Activated CD4-positive, alpha-beta T cell treated with anti-CD3 and anti-CD28 coated beads for 36 hours (primary cell): ENCODE measurements at regions not wholly inside any gene's neighbourhood (a gene's known extent, or its start where the extent isn't known, plus 50 kb on each side); places are given as distances from the start of the nearest gene placed in this dataset.
"Not testable (repeated sequence)": the region's sequence is repeated elsewhere in the genome, so short reads cannot be mapped to it uniquely, and the experiment has no call there.

Source experiments
- ATAC-seq: fragments of 200-7000 bp; cut with Tn5 transposase; one replicate; pipeline ENCODE4 v1.10.0; 2021; ENCODE audit warnings: mild to moderate bottlenecking, moderate library complexity
- CTCF ChIA-PET: fragments of 350-600 bp; sonication (Branson Sonifier 250); formaldehyde crosslinking; loops from one replicate; lab custom pipeline; 2021; ENCODE audit warnings: antibody characterized with exemption; lab: Charles Lee
- POLR2A ChIA-PET: fragments of 350-600 bp; sonication (Branson Sonifier 250); formaldehyde crosslinking; loops from one replicate; lab custom pipeline; 2021; ENCODE audit warnings: antibody characterized with exemption, inconsistent platforms; lab: Charles Lee
- DNase-seq: peaks from one replicate; pipeline ENCODE4 v3.0.0-alpha.2; 2020
- H3K27ac Mint-ChIP-seq: one replicate; pipeline ENCODE4 v1.8.0; 2021; ENCODE audit warnings: mixed read lengths
- H3K27me3 Mint-ChIP-seq: one replicate; pipeline ENCODE4 v1.8.0; 2021; ENCODE audit warnings: mixed read lengths
- H3K36me3 Mint-ChIP-seq: one replicate; pipeline ENCODE4 v1.8.0; 2021; ENCODE audit warnings: low read depth, mixed read lengths
- H3K4me1 Mint-ChIP-seq: one replicate; pipeline ENCODE4 v1.8.0; 2021; ENCODE audit warnings: mixed read lengths
- H3K4me3 Mint-ChIP-seq: one replicate; pipeline ENCODE4 v1.8.0; 2021; ENCODE audit warnings: mild to moderate bottlenecking, moderate library complexity, mixed read lengths
- H3K9me3 Mint-ChIP-seq: one replicate; pipeline ENCODE4 v1.8.0; 2021; ENCODE audit warnings: low read depth, mixed read lengths
- intact Hi-C, 2 experiments: fragments of 100-400 bp; cut with DNase I in 1 of 2; cut with micrococcal nuclease in 1 of 2; formaldehyde crosslinking; loops; one replicate each; pipeline versions ENCODE4 v1.14.2 to v1.15.1; 2022 to 2024; cut with DNase I, micrococcal nuclease

DNA sequence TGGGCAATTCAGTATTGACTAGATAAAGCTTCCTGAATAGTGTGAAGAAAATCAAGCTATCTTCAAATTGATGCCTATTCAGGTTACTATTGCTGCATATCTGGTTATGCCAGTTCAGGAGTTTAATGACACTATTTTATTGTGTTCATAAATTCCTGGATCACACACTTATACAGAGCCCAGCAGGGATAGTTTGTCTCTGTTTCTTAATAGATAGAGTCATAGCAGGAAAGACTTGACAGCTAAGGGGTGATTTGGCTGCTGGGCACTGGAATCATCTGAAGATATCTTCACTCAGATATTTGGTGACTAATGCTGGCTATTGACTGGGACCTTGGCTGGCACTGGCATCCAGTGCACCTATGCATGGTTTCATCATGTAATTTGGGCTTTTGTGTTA, 187.8 kb downstream of the PYDC2 start:
- H3K36me3 Mint-ChIP-seq = no peaks in the 10 kb centered on the region
- intact Hi-C loops = no loop called here
- H3K4me1 Mint-ChIP-seq = no peaks in the 10 kb centered on the region
- H3K27me3 Mint-ChIP-seq = no peaks in the 10 kb centered on the region
- no peak overlapping the region for H3K27ac Mint-ChIP-seq
- no peak for DNase-seq
- H3K9me3 Mint-ChIP-seq = peaks cover 12% of the 10 kb centered on the region
- ATAC-seq = no peak
- CTCF ChIA-PET = no interaction called here
- H3K4me3 Mint-ChIP-seq = no peak overlapping the region
- POLR2A ChIA-PET = no interaction called here

GRCh38 chr3:191649626-191650025, 188.7 kb downstream of the PYDC2 start:
- POLR2A ChIA-PET = no interaction called here
- CTCF ChIA-PET = no interaction called here
- no peaks in the 10 kb centered on the region for H3K36me3 Mint-ChIP-seq

GRCh38 chr3:191658781-191659419, 197.9 kb downstream of the PYDC2 start:
- intact Hi-C loops, H3K4me3 Mint-ChIP-seq, DNase-seq: not testable (repeated sequence)

More at GRCh38 chr3:191649626-191650025, 188.7 kb downstream of the PYDC2 start:
- H3K4me3 Mint-ChIP-seq = no peak overlapping the region
- H3K9me3 Mint-ChIP-seq = peaks cover 16% of the 10 kb centered on the region
- no peak for DNase-seq
- no peaks in the 10 kb centered on the region for H3K27me3 Mint-ChIP-seq
- H3K4me1 Mint-ChIP-seq = no peaks in the 10 kb centered on the region
- no peak overlapping the region for H3K27ac Mint-ChIP-seq
- ATAC-seq = no peak
- intact Hi-C loops = no loop called here

DNA sequence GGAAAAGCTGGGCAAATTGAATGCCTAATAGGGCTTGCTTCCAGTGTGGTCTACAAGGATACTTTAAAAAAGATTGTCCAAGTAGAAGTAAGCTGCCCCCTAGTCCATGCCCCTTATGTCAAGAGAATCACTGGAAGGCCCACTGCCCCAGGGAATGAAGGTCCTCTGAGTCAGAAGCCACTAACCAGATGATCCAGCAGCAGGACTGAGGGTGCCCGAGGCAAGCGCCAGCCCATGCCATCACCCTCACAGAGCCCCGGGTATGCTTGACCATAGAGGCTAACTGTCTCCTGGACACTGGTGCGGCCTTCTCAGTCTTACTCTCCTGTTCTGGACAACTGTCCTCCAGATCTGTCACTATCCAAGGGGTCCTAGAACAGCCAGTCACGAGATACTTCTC, 201.2 kb downstream of the PYDC2 start:
- CTCF ChIA-PET, H3K27ac Mint-ChIP-seq, POLR2A ChIA-PET, H3K4me3 Mint-ChIP-seq, intact Hi-C loops, H3K9me3 Mint-ChIP-seq, H3K27me3 Mint-ChIP-seq, H3K36me3 Mint-ChIP-seq, ATAC-seq, DNase-seq, H3K4me1 Mint-ChIP-seq: not testable (repeated sequence)

More at GRCh38 chr3:191658781-191659419, 197.9 kb downstream of the PYDC2 start:
- H3K27ac Mint-ChIP-seq, H3K36me3 Mint-ChIP-seq, H3K4me1 Mint-ChIP-seq, CTCF ChIA-PET, H3K27me3 Mint-ChIP-seq, POLR2A ChIA-PET, ATAC-seq, H3K9me3 Mint-ChIP-seq: not testable (repeated sequence)

GRCh38 chr3:191680989-191681597, 220.1 kb downstream of the PYDC2 start:
- Mint-ChIP-seq H3K27ac (no peak overlapping the region), H3K9me3 (peaks cover 3% of the 10 kb centered on the region), H3K27me3 (peaks cover 2% of the 10 kb centered on the region), H3K36me3 (no peaks in the 10 kb centered on the region), H3K4me1 (no peaks in the 10 kb centered on the region), H3K4me3 (no peak overlapping the region)
- ChIA-PET POLR2A (no interaction called here), CTCF (no interaction called here)
- DNase-seq = no peak
- intact Hi-C loops = no loop called here
- no peak for ATAC-seq

GRCh38 chr3:191682961-191683360, 222.0 kb downstream of the PYDC2 start:
- Mint-ChIP-seq H3K36me3 (no peaks in the 10 kb centered on the region), H3K27me3 (peaks cover 2% of the 10 kb centered on the region), H3K4me3 (no peak overlapping the region), H3K4me1 (no peaks in the 10 kb centered on the region), H3K9me3 (no peaks in the 10 kb centered on the region), H3K27ac (no peak overlapping the region)
- ChIA-PET POLR2A (no interaction called here), CTCF (no interaction called here)
- intact Hi-C loops = no loop called here
- DNase-seq = no peak
- ATAC-seq = no peak

- H3K27ac Mint-ChIP-seq = no peak overlapping the region
- ChIA-PET CTCF (no interaction called here), POLR2A (no interaction called here)
- no peak overlapping the region for H3K4me3 Mint-ChIP-seq
- no peak for ATAC-seq
- no peaks in the 10 kb centered on the region for H3K27me3 Mint-ChIP-seq
- DNase-seq = no peak
- intact Hi-C loops = no loop called here
- H3K9me3 Mint-ChIP-seq = no peaks in the 10 kb centered on the region
- H3K36me3 Mint-ChIP-seq = no peaks in the 10 kb centered on the region
- H3K4me1 Mint-ChIP-seq = no peaks in the 10 kb centered on the region
Observed at GRCh38 chr3:191686626-191687025, 225.7 kb downstream of the PYDC2 start.

DNA sequence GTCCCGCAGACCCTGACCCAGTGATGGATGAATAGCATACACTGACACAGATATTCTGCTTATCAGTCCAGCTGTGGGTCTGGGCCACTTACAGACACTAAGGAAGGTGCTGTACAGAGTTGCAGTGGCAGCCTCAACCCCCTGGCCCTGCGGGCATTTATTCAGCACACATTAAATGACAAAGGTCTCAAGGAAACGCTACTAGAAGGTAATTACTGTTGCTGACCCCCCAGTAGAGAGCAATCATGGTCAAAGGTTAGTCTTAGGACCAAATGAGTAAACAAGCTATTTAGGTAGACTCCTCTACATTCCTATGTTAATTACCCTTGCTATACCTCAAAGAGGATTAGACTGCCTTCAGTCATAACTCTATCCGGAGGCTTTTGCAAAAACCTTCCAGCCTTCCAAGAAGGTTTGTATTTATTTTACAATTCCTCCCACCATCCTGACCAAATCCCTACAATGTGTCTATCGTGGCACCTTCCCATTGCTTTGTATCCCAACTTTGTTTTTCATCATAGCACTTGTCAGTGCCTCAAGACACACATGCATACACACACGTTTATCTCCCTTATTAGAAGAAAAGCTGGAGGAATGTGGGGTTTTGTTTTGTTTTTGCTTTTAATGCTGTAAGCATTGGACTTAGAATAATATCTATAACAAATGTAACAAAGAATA, 227.9 kb downstream of the PYDC2 start:
- no peak for DNase-seq
- H3K36me3 Mint-ChIP-seq = no peaks in the 10 kb centered on the region
- ChIA-PET POLR2A (no interaction called here), CTCF (no interaction called here)
- no peaks in the 10 kb centered on the region for H3K4me1 Mint-ChIP-seq
- H3K27ac Mint-ChIP-seq = no peak overlapping the region
- H3K4me3 Mint-ChIP-seq = no peak overlapping the region
- no peaks in the 10 kb centered on the region for H3K27me3 Mint-ChIP-seq
- H3K9me3 Mint-ChIP-seq = no peaks in the 10 kb centered on the region
- no peak for ATAC-seq
- intact Hi-C loops = no loop called here

- H3K9me3 Mint-ChIP-seq, DNase-seq, H3K4me3 Mint-ChIP-seq, POLR2A ChIA-PET, ATAC-seq, H3K4me1 Mint-ChIP-seq, H3K36me3 Mint-ChIP-seq, intact Hi-C loops, H3K27ac Mint-ChIP-seq, H3K27me3 Mint-ChIP-seq, CTCF ChIA-PET: not testable (repeated sequence)
Observed at GRCh38 chr3:191691184-191691583, 230.2 kb downstream of the PYDC2 start.

DNA sequence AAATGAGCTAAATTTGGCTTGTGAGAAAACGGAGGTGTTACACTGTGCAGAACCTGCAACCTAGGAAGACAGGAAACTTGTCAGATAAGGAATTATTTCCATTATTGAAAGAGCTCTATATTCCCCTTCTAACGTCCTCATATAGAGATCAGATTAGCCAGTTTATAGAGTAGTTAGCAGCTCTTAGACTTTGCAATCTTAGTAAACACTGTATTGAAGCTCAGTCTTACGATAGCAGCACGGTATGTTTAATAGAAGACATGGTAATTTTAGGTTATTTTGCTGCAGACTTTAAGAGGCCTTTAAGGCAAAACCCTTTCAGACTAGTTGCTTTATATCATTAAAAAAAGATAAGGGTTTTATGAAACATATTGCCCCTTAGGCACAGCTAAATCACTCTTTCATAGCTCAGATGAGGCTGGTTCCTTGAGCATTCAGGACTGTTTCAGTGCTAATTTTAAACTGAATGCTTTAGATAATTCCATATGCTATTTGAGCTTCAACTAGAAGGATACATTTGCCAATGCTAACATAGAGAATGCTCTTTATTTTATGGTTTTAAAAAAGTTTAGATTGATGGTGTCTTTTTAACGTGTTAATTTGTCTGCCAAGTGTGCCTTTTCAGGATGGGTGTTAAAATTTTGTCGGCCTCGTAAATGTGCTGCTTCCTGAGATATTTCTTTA, 234.3 kb downstream of the PYDC2 start:
- Mint-ChIP-seq H3K27me3 (no peaks in the 10 kb centered on the region), H3K4me1 (no peaks in the 10 kb centered on the region), H3K36me3 (no peaks in the 10 kb centered on the region), H3K9me3 (peaks cover 2% of the 10 kb centered on the region), H3K27ac (no peak overlapping the region), H3K4me3 (no peak overlapping the region)
- POLR2A ChIA-PET = no interaction called here
- ATAC-seq (no peak), DNase-seq (no peak)
- intact Hi-C loops = no loop called here
- CTCF ChIA-PET = interaction anchor here (0.6 kb wide), 1 partner anchor 44 kb away, joined by 3 read pairs; no protein-coding TSS in a partner anchor

GRCh38 chr3:191695815-191696153, 234.8 kb downstream of the PYDC2 start:
- peaks cover 5% of the 10 kb centered on the region for H3K9me3 Mint-ChIP-seq
- no peak for ATAC-seq
- no peaks in the 10 kb centered on the region for H3K4me1 Mint-ChIP-seq
- DNase-seq = no peak
- ChIA-PET CTCF (no interaction called here), POLR2A (no interaction called here)
- H3K36me3 Mint-ChIP-seq = no peaks in the 10 kb centered on the region
- H3K27ac Mint-ChIP-seq = no peak overlapping the region
- intact Hi-C loops = no loop called here
- no peak overlapping the region for H3K4me3 Mint-ChIP-seq
- no peaks in the 10 kb centered on the region for H3K27me3 Mint-ChIP-seq

DNA sequence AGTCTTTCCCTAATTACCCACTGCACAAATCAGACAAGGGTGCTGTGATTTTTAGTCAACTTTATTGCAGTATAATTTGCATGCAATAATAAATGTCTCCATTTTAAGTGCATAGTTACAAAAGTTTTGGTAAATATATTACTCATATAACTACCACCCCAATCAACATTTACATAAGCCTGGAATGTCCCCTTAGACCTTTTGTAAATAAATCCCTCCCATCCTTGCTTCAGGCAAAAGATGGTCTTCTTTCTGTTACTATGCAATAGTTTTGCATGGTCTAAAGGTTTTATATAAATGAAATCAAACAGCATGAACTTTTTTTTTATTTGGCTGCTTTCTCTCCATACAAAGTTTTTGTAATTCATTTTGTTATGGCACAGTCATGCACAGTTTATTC, 235.4 kb downstream of the PYDC2 start:
- DNase-seq = no peak
- Mint-ChIP-seq H3K27ac (no peak overlapping the region), H3K4me1 (no peaks in the 10 kb centered on the region), H3K27me3 (no peaks in the 10 kb centered on the region), H3K36me3 (no peaks in the 10 kb centered on the region), H3K9me3 (peaks cover 5% of the 10 kb centered on the region), H3K4me3 (no peak overlapping the region)
- CTCF ChIA-PET = no interaction called here
- POLR2A ChIA-PET = no interaction called here
- intact Hi-C loops = no loop called here
- no peak for ATAC-seq
